Activated CD8-positive, alpha-beta T cell treated with anti-CD3 and anti-CD28 coated beads for 36 hours (primary cell): ENCODE measurements at regions not wholly inside any gene's neighbourhood (a gene's known extent, or its start where the extent isn't known, plus 50 kb on each side); places are given as distances from the start of the nearest gene placed in this dataset.

Source experiments
- ATAC-seq: fragments of 200-7000 bp; cut with Tn5 transposase; one replicate; pipeline ENCODE4 v1.10.0; 2021; ENCODE audit warnings: mild to moderate bottlenecking, moderate library complexity
- CTCF ChIA-PET: fragments of 350-600 bp; sonication (Branson Sonifier 250); formaldehyde crosslinking; loops from one replicate; lab custom pipeline; 2021; ENCODE audit warnings: antibody characterized with exemption; lab: Charles Lee
- POLR2A ChIA-PET: fragments of 350-600 bp; sonication (Branson Sonifier 250); formaldehyde crosslinking; loops from one replicate; lab custom pipeline; 2021; ENCODE audit warnings: antibody characterized with exemption; lab: Charles Lee
- DNase-seq: peaks from one replicate; pipeline ENCODE4 v3.0.0-alpha.2; 2020
- H3K27ac Mint-ChIP-seq: one replicate; pipeline ENCODE4 v1.8.0; 2021; ENCODE audit warnings: mild to moderate bottlenecking, mixed read lengths
- H3K27me3 Mint-ChIP-seq: one replicate; pipeline ENCODE4 v1.8.0; 2021; ENCODE audit warnings: mixed read lengths
- H3K36me3 Mint-ChIP-seq: one replicate; pipeline ENCODE4 v1.8.0; 2021; ENCODE audit warnings: low read depth, mixed read lengths
- H3K4me1 Mint-ChIP-seq: one replicate; pipeline ENCODE4 v1.8.0; 2021; ENCODE audit warnings: low read depth, mixed read lengths
- H3K4me3 Mint-ChIP-seq: one replicate; pipeline ENCODE4 v1.8.0; 2021; ENCODE audit warnings: mild to moderate bottlenecking, moderate library complexity, mixed read lengths
- H3K9me3 Mint-ChIP-seq: one replicate; pipeline ENCODE4 v1.8.0; 2021; ENCODE audit warnings: mixed read lengths
- intact Hi-C: fragments of 100-400 bp; cut with micrococcal nuclease; formaldehyde crosslinking; loops from one replicate; pipeline ENCODE4 v1.10.0; 2022
- TF ChIP-seq, protein P1 (sequence below): fragments of 200-600 bp; IDR thresholded peaks from one replicate; pipeline ENCODE4 v1.8.0; 2022; ENCODE audit warnings: antibody characterized with exemption, mild to moderate bottlenecking

DNA sequence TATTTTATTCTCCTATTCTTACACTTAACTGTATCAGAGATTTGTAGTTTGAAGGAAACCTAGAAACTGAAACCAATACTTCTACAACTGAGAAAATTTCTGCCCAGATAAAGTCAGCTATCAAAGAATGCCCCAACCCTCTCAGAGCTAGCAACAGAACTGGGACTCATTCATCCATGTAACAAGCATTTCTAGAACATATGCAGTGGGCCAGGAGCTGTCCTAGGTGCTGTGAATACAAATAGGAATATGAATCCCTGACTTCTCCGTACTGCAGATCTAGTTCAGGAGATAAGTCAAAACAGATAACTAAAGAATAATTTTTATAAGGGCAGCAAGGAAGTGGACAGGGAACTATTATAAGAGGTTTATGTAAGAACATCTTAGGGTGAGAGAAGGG lies 654.1 kb upstream of the NOX3 start:
- Mint-ChIP-seq H3K27me3 (no peaks in the 10 kb centered on the region), H3K4me1 (no peaks in the 10 kb centered on the region), H3K4me3 (no peak overlapping the region), H3K9me3 (no peaks in the 10 kb centered on the region), H3K27ac (no peak overlapping the region), H3K36me3 (no peaks in the 10 kb centered on the region)
- ChIA-PET POLR2A (no interaction called here), CTCF (no interaction called here)
- intact Hi-C loops = no loop called here
- DNase-seq (no peak), ATAC-seq (no peak)
- TF ChIP-seq, protein P1, sequence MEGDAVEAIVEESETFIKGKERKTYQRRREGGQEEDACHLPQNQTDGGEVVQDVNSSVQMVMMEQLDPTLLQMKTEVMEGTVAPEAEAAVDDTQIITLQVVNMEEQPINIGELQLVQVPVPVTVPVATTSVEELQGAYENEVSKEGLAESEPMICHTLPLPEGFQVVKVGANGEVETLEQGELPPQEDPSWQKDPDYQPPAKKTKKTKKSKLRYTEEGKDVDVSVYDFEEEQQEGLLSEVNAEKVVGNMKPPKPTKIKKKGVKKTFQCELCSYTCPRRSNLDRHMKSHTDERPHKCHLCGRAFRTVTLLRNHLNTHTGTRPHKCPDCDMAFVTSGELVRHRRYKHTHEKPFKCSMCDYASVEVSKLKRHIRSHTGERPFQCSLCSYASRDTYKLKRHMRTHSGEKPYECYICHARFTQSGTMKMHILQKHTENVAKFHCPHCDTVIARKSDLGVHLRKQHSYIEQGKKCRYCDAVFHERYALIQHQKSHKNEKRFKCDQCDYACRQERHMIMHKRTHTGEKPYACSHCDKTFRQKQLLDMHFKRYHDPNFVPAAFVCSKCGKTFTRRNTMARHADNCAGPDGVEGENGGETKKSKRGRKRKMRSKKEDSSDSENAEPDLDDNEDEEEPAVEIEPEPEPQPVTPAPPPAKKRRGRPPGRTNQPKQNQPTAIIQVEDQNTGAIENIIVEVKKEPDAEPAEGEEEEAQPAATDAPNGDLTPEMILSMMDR = no peak

DNA sequence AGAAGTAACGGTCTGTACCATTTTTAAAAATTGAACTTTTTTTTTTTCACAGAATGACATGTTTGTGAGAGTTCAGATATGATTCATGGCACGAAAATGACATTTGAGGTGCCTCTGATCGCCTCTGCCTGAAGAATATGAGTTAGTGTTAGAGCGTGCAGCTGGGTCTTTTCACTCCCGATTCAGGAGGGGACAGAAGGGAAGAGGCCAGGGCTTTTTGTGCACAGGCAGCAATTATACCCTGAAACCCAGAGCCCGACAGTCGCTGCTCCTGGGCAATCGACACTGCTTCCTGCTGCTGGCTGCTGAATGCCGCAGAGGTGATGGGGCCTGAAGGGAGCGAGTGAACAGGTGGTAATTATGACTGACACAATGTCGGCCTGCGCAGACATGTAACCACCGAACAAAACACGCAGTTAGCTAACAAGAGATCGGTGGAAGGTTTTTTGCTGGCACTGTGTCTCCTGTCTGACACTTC lies 652.0 kb upstream of the NOX3 start:
- no peaks in the 10 kb centered on the region for H3K4me1 Mint-ChIP-seq
- H3K27me3 Mint-ChIP-seq = no peaks in the 10 kb centered on the region
- ATAC-seq (no peak), DNase-seq (no peak)
- no peak overlapping the region for H3K27ac Mint-ChIP-seq
- ChIA-PET CTCF (no interaction called here), POLR2A (no interaction called here)
- no peak overlapping the region for H3K4me3 Mint-ChIP-seq
- intact Hi-C loops = no loop called here
- TF ChIP-seq, protein P1 = no peak
- no peaks in the 10 kb centered on the region for H3K36me3 Mint-ChIP-seq
- no peaks in the 10 kb centered on the region for H3K9me3 Mint-ChIP-seq

DNA sequence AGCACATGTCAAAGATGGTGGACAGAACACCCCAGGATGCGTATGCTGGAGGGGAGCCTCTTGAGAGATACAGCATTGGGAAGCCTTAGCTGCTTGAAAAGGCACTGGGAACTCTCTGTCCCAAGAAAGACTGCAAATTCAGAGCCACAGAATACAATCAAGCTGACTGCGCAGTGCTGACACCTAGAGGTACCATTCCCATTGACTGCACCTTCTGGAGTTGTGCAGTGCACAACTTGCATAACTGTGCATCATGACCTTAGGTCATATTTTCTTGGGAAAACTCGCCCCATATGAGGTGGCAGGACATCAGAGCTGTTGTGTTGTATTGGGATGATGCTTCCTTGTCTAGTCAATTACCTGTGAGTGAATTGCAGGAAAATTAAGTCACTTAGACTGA lies 646.5 kb upstream of the NOX3 start:
- Mint-ChIP-seq H3K27ac (no peak overlapping the region), H3K27me3 (no peaks in the 10 kb centered on the region), H3K36me3 (no peaks in the 10 kb centered on the region), H3K4me3 (no peak overlapping the region), H3K4me1 (no peaks in the 10 kb centered on the region), H3K9me3 (peaks cover 5% of the 10 kb centered on the region)
- ATAC-seq (no peak), DNase-seq (peak; percentile 10)
- CTCF ChIA-PET = interaction anchor here (0.6 to 1.4 kb wide), 3 partner anchors 8 to 162 kb away, joined by 3 to 4 read pairs (median 3); no protein-coding TSS in a partner anchor
- TF ChIP-seq, protein P1 = no peak
- intact Hi-C loops = no loop called here
- POLR2A ChIA-PET = no interaction called here

GRCh38 chr6:156098839-156099238 lies 643.2 kb upstream of the NOX3 start:
- ChIA-PET POLR2A (interaction anchor here (0.8 kb wide), 1 partner anchor 13 kb away, joined by 3 read pairs; no protein-coding TSS in a partner anchor), CTCF (no interaction called here)
- ATAC-seq = no peak
- Mint-ChIP-seq H3K36me3 (no peaks in the 10 kb centered on the region), H3K4me1 (no peaks in the 10 kb centered on the region), H3K27ac (no peak overlapping the region), H3K4me3 (no peak overlapping the region), H3K9me3 (peaks cover 5% of the 10 kb centered on the region), H3K27me3 (no peaks in the 10 kb centered on the region)
- no peak for DNase-seq
- intact Hi-C loops = no loop called here
- TF ChIP-seq, protein P1 = no peak

GRCh38 chr6:156087487-156087886 lies 631.8 kb upstream of the NOX3 start:
- ATAC-seq (no peak), DNase-seq (no peak)
- peaks cover 36% of the 10 kb centered on the region for H3K9me3 Mint-ChIP-seq
- no peaks in the 10 kb centered on the region for H3K4me1 Mint-ChIP-seq
- TF ChIP-seq, protein P1 = no peak
- intact Hi-C loops = no loop called here
- H3K27ac Mint-ChIP-seq = no peak overlapping the region
- H3K27me3 Mint-ChIP-seq = no peaks in the 10 kb centered on the region
- no peak overlapping the region for H3K4me3 Mint-ChIP-seq
- ChIA-PET POLR2A (no interaction called here), CTCF (interaction anchor here (0.9 kb wide), 1 partner anchor 13 kb away, joined by 3 read pairs; no protein-coding TSS in a partner anchor)
- peaks cover 3% of the 10 kb centered on the region for H3K36me3 Mint-ChIP-seq
